Stimulated activated CD8-positive, alpha-beta memory T cell treated with anti-CD3 and anti-CD28 coated beads, Interleukin-7, amount 100 ng/mL, for 1 hour (primary cell): ENCODE measurements at regions not wholly inside any gene's neighbourhood (a gene's known extent, or its start where the extent isn't known, plus 50 kb on each side); places are given as distances from the start of the nearest gene placed in this dataset.
"Not testable (repeated sequence)": the region's sequence is repeated elsewhere in the genome, so short reads cannot be mapped to it uniquely, and the experiment has no call there.

ENCODE experiments used
- DNase-seq, 2 donors: peaks; one replicate each; pipeline ENCODE4 v3.0.0-alpha.2; 2020; ENCODE audit warnings: low read depth in 2 of 2

DNA sequence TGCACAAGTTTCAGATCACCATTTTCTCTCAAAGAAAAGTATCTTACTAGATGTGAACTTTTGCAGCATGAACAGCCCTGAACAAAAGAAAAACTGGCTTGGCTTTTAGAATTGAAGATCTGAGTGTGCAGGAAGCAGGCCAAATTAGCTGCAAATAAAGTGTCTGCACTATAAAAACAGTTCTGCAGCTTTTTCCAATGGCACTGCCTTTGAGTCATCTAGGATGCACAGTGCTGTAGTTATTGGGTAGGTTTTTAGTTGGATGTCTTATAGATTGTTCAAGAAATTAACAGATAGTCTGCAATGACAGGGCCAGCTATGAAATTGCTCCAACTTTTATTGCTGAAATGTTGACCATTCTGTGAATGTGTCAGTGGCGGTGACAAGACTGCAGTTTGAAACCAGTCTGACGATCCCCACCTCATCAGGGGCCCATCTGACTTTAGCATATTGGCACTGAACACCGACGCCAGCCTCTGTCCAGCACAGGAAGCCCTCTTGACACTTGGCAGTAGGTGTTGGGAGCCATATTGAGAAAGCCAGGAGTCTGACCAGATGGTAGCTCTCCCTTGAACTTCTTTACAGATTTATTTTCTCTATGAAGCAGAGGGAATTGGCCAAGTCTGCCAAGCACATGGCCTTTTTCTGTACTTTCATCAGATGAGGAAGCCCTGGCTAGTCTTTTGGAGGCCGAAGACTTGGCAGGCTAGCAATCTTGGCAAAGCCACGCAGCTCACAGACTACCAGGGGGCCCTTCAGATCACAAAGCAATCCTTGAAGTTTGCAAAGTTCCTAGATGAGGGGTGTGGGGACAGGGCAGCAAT is 490.6 kb downstream of the NEBL start:
- DNase-seq = no peak

DNA sequence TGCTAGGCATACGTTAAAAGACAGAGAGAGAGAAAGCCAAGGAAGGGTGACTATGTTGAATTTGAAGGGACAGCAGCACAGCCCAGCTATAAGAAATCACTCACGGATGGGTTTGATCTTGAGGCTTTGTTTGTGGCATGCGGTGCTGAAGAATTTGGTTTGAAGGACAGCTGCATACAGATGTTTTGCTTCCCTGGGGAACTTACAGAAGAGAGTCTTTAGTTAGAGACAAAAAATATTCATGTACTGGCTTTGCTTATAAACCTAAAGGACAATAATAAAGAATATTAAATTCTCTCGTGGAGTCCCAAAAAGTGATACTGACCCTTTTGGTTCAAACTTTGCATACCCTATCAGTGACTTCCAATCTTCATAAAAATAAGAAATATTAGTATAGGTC is 491.4 kb downstream of the NEBL start:
- no peak for DNase-seq

DNA sequence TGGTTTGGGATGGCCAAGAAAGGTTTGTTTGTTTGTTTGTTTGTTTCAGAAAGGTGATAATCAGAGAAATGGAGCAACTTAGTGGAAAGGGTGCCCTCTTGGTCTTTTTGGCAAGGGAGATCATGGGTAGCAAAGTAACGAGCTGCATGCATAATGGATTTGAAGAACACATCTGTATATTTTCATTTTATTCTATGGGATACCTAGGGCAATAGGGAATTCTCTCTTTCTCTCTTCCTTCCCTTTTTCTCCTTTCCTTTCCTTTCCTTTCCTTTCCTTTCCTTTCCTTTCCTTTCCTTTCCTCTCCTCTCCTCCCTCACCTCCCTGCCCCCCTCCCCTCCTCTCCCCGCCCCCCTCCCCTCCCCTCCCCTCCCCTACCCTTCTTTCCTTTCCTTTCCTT is 492.1 kb downstream of the NEBL start:
- DNase-seq = no peak

DNA sequence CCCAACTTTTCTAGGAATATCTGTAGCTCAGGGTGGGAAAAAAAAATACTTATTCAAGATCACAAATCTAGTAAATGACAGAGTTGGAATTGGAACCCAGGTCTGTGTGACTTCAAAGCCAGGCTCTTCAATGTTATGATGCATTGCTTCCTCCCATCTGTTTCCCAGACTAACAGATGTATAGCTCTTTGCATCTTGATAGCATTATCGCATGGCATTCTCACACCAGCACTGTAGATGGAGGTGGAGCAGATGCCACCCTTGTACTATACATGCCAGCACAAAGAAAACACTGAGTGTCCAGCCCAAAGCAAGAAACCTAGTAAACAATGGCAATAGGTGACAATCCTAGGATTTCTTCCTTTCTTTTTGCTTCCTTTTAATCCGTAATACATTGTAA is 497.3 kb downstream of the NEBL start:
- DNase-seq = no peak

DNA sequence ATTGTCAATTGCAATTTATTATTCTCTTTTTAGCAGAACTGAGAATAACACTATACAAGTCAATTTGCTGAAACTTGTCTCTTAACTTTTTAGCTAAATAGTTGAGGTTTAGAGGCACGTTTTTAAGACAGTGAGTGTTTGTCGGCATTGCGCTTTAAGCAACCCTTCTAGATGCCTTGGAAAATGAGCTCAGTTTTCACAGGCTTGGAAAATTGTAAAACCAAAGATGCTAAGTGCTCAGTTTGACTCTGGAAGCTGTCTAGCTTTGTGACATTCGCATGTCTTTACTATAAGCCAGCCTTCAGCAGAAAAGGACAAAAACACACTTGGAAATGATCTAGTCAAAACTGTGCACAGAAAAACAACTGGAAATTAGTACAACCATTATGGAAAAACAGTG is 500.4 kb downstream of the NEBL start:
- no peak for DNase-seq

DNA sequence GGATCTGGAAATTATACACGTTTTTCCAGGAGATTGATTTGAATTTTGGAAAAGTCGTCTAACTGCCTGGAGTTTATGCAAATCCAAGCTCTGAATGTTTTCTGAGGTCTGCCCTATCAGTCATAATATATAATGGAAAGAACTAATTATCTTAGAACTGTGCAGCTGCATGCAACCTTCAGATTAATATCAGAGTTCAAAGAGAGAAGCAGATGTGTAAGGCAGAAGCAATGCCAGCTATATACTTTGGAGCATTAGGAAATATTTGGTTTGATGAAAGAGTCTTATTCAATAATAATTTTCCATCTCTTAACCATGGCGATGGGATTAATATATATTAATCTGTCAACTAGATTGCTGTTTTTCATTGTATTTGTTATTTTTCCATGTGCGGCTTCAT is 500.9 kb downstream of the NEBL start:
- DNase-seq = no peak

DNA sequence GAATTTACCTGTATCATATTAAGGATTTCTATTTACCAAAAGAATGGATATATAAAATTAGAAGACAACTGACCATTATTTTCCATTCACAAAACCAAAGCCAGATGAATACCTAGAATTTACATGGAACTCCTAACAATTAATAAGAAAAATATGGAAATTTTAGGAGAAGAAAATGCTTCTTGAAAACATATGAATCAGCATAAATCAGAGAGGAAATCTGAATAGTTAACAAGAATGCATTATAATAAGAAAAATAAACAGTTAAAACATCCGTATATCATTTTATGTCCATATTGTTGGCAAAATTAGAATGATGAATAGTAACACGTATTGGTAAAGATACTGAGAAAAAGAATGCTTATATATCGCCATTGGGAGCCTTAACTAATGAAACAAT is 505.5 kb downstream of the NEBL start:
- no peak for DNase-seq

DNA sequence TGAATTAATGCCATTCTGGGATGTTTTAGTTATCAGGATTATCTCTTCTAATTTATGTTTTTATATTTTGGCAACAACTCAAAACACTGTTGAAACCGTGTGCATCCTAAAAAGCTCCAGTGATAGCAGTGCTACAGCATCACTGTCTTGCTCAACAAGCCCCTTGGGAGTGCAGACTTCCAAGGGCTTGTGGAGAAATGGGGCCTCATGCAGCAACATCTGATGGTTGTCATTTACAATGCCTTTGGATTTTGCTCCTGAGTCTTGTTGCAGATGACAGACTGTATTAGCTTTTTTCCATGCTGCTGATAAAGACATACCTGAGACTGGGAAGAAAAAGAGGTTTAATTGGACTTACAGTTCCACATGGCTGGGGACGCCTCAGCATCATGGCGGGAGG is 515.4 kb downstream of the NEBL start:
- no peak for DNase-seq

DNA sequence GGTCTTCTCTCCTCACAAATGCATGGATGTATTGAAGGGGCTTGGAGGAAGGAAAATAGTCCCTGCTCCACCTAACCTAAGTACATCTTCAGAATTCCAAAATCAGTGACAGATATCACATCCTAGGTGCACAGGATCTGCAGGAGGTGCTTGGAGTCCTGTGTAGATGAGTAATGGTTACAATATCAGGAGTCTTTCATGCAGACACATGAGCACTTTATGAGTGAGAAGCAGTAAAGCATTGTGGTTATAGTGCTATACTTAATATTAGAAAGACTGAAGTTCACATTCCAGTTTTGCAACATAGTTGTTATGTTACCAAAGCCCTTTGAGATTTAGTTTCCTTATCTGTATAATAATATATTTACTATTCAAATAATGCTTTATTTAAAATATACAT is 516.7 kb downstream of the NEBL start:
- no peak for DNase-seq

DNA sequence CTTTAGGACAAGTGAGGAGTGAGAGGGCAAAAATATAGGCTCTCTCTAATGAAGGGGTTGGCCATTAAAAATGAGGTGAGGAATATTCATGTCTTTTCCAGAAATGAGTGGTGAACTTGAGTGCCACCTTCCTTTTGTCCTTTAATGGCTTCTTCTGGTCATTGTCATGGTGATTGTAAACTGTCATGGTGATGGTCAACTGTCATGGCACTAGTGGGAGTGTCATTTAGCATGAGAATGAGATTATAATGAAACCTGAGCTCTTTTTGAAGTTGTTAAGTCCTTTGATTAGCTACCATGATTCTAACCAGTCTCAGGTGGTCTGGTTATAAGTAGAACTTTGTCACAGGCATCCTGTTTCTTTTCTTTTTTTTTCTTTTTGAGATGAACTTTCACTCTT is 524.4 kb downstream of the NEBL start:
- no peak for DNase-seq

DNA sequence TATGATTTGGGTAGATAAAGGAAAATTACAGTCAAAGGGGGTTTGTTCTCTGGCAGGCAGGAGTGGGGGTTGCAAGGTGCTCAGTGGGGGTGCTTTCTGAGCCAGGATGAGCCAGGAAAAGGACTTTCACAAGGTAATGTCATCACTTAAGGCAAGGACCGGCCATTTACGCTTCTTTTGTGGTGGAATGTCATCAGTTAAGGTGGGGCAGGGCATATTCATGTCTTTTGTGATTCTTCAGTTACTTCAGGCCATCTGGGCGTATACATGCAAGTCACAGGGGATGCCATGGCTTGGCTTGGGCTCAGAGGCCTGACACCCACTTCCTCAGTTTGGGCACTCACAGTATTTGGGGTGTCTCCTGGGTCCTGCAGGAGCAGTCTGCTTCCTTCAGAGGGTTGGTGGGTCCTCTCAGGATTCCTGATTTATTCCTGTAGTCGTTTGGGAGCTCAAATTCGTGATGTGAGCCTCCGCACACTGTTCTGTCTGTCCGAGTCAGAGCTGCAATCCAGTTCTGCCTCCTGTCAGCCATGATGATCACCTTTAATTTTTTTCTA is 526.1 kb downstream of the NEBL start:
- DNase-seq = not testable (repeated sequence)

DNA sequence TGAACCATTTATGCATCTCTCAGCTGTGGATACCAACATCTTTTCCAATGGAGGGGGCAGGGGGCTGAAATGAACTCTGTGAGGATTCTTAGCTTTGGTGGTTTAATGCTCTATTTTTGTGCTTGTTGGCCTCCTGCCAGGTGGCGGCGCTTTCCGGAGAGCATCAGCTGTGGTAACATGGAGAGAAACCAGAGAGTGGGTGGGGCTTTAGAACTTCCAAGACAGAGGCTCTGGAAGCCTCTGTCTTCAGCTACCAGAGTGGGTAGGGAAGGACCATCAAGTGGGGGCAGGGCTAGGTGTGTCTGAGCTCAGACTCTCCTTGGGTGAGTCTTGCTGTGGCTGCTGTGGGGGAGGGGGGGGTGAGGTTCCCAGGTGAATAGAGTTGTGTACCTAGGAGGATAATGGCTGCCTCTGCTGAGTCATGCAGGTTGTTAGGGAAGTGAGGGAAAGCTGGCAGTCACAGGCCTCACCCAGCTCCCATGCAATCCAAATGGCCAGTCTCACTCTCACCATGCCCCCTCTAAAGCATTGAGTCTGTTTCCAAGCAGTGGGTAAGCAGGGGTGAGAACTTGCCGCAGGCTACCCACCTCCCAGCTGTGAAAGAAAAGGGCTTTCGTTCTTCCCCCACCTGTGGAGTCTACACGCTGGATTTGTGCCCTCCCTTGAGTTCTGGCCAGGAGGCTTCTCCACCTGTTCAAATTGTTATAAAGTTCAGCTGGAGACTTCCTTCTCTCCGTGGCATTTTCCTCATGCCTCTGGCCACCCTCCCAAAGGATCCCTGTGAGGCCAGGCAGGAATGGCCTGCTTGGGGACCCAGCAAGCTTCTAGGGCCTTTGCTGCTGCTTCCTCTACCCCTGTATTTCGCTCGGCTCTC is 527.0 kb downstream of the NEBL start:
- no peak for DNase-seq

DNA sequence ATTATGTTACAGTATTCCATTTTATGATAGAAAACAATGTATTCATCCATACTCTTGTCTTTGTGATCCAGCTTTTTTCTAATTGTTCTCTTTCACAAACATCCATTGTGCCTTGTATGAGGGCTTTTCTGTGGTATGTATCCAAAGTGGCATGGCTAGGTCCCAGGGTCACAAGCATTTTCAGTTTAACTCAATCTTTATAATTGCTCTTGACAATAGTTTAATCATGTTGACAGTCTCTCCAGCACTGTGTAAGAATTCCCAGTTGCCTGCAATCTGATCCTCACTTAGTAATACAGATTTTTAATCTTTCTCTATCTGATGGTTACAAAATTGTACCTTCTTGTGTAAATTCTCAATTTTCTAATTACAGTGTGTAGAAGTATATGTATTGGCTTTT is 533.4 kb downstream of the NEBL start:
- DNase-seq = no peak

DNA sequence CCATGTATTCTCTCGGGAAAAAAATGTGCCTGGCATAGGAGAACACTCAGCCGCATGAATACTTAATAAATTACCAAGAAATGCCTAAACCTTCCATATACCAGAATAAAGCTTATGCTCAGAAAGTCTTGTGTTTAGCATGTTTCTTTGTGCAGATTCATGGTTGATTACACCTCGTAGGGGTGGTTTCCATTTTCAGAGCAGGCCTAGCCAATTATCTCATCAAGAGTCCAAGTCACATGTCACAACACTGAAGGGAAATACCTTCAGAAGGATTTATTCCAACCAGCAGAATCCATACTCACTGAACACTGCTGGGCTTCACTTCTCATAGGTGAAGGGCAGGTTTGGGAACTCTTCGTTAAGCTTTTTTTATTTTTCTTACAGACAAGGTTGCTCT is 539.7 kb downstream of the PLXDC2 start:
- DNase-seq = no peak

DNA sequence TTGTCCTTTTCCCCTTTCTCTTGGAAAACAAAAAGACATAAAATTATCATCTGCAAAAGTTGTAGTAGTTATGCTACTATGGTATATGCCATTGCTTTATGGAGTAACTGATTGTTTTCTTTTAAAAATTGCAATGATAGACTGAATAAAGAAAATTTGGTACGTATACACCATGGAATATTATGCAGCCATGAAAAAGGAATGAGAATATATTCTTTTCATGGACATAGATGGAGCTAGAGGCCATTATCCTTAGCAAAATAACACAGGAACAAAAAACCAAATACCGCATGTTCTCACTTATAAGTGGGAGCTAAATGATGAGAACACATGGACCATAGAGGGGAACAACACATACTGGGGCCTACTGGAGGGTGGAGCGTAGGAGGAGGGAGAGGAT is 538.8 kb downstream of the PLXDC2 start:
- no peak for DNase-seq

DNA sequence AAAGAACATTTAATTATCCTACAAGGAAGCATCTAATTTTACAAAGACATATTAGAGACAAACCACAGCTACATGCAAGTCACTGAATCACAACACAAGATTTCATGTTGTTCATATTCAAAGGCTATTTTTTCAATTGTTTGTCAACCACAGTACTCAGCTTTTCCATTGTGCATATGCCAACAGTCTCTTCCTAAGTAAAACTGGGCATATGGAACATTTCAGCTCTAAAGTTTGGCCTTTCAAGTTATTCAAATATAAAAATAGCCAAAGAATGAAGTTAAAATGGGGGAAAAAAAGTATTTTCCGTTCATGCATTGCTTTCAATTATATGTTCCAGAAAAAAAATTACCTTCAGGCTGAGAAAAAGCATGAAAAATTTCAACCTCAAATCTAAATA is 537.9 kb downstream of the PLXDC2 start:
- no peak for DNase-seq

DNA sequence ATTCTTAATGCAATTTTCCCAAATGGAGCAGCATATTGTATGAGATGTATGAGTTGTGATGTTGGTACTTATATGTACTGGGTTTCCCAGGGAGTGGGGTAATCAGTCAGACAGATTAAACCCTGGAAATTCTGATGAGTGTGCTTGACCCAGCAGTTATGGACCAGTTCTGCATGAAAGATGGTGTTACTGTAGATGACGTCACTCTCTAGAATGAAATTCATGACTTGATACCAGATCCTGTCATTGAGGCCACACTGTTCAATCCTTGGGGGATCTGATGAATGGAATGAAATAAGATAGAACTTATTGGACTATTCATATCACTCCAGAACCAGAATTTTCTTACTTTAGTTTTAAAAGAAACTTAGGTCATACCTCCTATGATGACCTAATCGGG is 534.3 kb downstream of the PLXDC2 start:
- no peak for DNase-seq

DNA sequence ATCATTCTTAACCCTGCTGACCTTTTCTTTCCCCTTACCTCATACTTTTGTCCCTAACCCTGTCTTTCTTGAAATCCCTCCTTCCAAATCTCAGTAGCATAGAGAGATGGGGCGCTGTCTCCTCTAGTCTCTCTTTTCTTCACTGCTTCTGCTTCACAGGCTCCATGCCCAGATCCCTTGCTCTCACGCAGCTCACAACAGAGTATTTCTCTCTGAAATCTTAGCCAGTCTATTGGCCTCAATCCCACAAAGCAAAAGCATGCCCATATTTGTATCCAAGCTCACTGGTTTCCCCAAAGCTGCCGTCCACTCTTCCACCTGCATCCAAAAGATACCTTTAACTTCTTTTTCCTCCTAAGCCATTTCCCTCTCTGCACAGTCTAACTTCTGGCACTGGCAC is 526.8 kb downstream of the PLXDC2 start:
- no peak for DNase-seq
